Lung (tissue), 11 donors: ENCODE measurements at regions not wholly inside any gene's neighbourhood (a gene's known extent, or its start where the extent isn't known, plus 50 kb on each side); places are given as distances from the start of the nearest gene placed in this dataset.

Experiments used
- ATAC-seq: fragments of 200-7000 bp; cut with Tn5 transposase; one replicate; pipeline ENCODE4 v1.9.1; 2020; ENCODE audit warnings: moderate number of reproducible peaks; ENCODE audit not compliant: insufficient read depth, low FRiP score
- DNase-seq, 3 donors: peaks; one replicate each; pipeline ENCODE4 v3.0.0-alpha.2; 2013 to 2017
- H3K27ac ChIP-seq, 2 donors: one replicate each; pipeline ENCODE4 v1.5.1; 2013; ENCODE audit warnings: mild to moderate bottlenecking in 2 of 2, moderate library complexity in 2 of 2, control low read depth in 1 of 2, inconsistent platforms in 1 of 2, low read depth in 1 of 2, low read length in 1 of 2
- H3K27me3 ChIP-seq, 3 donors: one replicate each; pipeline ENCODE4 v1.5.1; 2013; ENCODE audit warnings: low read length in 2 of 3; ENCODE audit not compliant: control insufficient read depth in 3 of 3, insufficient read depth in 3 of 3
- H3K36me3 ChIP-seq, 4 donors: one replicate each; pipeline ENCODE4 v1.5.1; 2013; ENCODE audit warnings: low read length in 4 of 4, mild to moderate bottlenecking in 1 of 4, moderate library complexity in 1 of 4; ENCODE audit not compliant: control insufficient read depth in 4 of 4, insufficient read depth in 4 of 4
- H3K4me1 ChIP-seq, 5 donors: one replicate each; pipeline ENCODE4 v1.5.1; 2013; ENCODE audit warnings: low read length in 5 of 5, mild to moderate bottlenecking in 2 of 5, moderate library complexity in 1 of 5; ENCODE audit not compliant: control insufficient read depth in 5 of 5, insufficient read depth in 5 of 5
- H3K4me3 ChIP-seq: one replicate; pipeline ENCODE4 v1.5.1; 2013; ENCODE audit warnings: mild to moderate bottlenecking, control low read depth, moderate library complexity
- H3K9ac ChIP-seq, 2 donors: one replicate each; pipeline ENCODE4 v1.5.1; 2013; ENCODE audit warnings: low read length in 2 of 2, control low read depth in 1 of 2; ENCODE audit not compliant: insufficient read depth in 1 of 2
- H3K9me3 ChIP-seq, 4 donors: one replicate each; pipeline ENCODE4 v1.5.1; 2013; ENCODE audit warnings: low read length in 3 of 4, mild to moderate bottlenecking in 1 of 4, moderate library complexity in 1 of 4; ENCODE audit not compliant: control insufficient read depth in 4 of 4, insufficient read depth in 3 of 4
- WGBS, 2 donors: extraction: QIAGEN DNeasy Blood & Tissue Kit; methylation state at CpG; one replicate each; pipeline ENCODE4 v1.1.7; 2013; 5-methylcytosine and 5-hydroxymethylcytosine counted together
- TF ChIP-seq, protein P1 (sequence below): IDR thresholded peaks from 2 replicates; pipeline ENCODE4 v1.5.1; 2012; ENCODE audit warnings: mild to moderate bottlenecking; ENCODE audit errors: control extremely low read depth, extremely low read depth
- donor health status: control.
- donor health status: control.
- donor health status: Bipolar disorder and iron deficiency.
- donor health status: healthy.
- donor health status: DM: yes; HTN: yes; CAD: no.

DNA sequence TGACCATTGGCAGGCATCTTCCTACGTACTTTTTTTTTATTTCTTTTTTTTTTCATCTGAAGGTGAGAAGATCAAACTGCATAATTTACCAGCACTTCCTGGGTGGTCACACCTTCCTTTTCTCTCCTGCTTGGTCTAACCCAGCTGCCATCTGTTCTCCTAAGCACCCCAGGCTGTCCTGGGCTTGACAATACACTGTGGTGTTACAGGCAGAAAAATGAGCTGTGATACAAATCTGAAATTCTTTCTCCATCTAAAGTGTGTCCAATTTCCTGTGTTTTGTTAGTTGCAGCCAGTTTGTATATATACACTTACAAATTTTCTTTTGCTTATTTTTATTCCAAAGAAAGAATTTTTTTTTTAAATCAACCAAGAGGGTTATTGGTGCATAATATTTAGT is 786.0 kb upstream of the ZEB2 start:
- no peaks in the 10 kb centered on the region for H3K36me3 ChIP-seq
- no peaks in the 10 kb centered on the region for H3K9me3 ChIP-seq
- peaks cover 0 to 31% (median 9%) of the 10 kb centered on the region in 5 donors for H3K4me1 ChIP-seq
- no peak overlapping the region for H3K4me3 ChIP-seq
- H3K27me3 ChIP-seq = no peaks in the 10 kb centered on the region
- no peak overlapping the region for H3K9ac ChIP-seq
- H3K27ac ChIP-seq = no peak overlapping the region
- TF ChIP-seq, protein P1, sequence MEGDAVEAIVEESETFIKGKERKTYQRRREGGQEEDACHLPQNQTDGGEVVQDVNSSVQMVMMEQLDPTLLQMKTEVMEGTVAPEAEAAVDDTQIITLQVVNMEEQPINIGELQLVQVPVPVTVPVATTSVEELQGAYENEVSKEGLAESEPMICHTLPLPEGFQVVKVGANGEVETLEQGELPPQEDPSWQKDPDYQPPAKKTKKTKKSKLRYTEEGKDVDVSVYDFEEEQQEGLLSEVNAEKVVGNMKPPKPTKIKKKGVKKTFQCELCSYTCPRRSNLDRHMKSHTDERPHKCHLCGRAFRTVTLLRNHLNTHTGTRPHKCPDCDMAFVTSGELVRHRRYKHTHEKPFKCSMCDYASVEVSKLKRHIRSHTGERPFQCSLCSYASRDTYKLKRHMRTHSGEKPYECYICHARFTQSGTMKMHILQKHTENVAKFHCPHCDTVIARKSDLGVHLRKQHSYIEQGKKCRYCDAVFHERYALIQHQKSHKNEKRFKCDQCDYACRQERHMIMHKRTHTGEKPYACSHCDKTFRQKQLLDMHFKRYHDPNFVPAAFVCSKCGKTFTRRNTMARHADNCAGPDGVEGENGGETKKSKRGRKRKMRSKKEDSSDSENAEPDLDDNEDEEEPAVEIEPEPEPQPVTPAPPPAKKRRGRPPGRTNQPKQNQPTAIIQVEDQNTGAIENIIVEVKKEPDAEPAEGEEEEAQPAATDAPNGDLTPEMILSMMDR = no peak
- WGBS, 2 donors = 69 to 78% methylated on average over 1 of the region's 1 CpG
- ATAC-seq = no peak
- DNase-seq = peak; percentile 49 to 91 (median 89)

DNA sequence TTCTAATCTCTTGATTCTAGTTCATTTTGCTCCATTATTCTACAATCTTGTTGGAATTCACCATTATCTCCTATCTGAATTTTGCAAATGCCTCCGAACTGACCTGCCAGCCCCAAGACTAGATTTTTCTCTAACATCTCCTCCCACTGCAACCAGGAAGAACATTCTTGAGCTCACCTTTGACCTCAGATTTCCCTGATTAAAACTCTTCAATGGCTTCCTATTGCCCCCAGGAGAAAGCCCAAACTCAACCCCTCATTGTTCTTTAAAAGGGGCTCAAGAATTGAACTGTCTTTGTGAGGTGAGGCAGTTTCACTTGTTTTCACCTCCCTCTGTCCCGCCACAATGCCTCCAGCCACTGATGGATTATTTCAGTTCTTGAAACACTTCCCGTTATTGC is 784.6 kb upstream of the ZEB2 start:
- TF ChIP-seq, protein P1 = no peak
- 89 to 91% methylated on average over 3 of the region's 3 CpGs for WGBS, 2 donors
- Histone ChIP-seq H3K36me3 (no peaks in the 10 kb centered on the region), H3K4me3 (no peak overlapping the region), H3K9me3 (no peaks in the 10 kb centered on the region), H3K27ac (no peak overlapping the region), H3K9ac (no peak overlapping the region), H3K27me3 (no peaks in the 10 kb centered on the region), H3K4me1 (peaks cover 0 to 31% (median 9%) of the 10 kb centered on the region in 5 donors)
- ATAC-seq (no peak), DNase-seq (no peak)

DNA sequence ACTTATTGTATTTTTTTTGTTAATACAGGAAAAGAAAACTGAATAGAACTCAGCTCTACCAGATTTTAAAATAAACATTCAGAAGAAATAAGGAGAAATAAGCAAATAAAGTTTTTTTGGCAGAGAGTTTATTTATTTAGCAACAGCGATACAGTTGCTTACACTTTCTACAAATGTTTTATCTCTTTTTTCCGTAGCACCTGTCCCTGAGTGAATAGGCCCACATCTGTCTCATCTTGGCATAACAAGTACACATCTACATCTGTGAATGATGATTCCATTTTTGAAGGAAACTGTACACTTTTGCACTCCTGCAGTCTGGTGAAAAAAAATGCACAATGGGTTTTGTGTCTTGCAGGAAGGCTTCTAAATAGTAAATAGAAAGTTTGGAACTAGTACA is 783.6 kb upstream of the ZEB2 start:
- ATAC-seq (no peak), DNase-seq (peak in 1 of 3 donors; percentile 18)
- no peaks in the 10 kb centered on the region for H3K9me3 ChIP-seq
- H3K27ac ChIP-seq = no peak overlapping the region
- TF ChIP-seq, protein P1 = no peak
- 66 to 73% methylated on average over 2 of the region's 2 CpGs for WGBS, 2 donors
- no peaks in the 10 kb centered on the region for H3K27me3 ChIP-seq
- no peak overlapping the region for H3K4me3 ChIP-seq
- no peaks in the 10 kb centered on the region for H3K36me3 ChIP-seq
- H3K9ac ChIP-seq = no peak overlapping the region
- peaks cover 0 to 31% (median 9%) of the 10 kb centered on the region in 5 donors for H3K4me1 ChIP-seq

DNA sequence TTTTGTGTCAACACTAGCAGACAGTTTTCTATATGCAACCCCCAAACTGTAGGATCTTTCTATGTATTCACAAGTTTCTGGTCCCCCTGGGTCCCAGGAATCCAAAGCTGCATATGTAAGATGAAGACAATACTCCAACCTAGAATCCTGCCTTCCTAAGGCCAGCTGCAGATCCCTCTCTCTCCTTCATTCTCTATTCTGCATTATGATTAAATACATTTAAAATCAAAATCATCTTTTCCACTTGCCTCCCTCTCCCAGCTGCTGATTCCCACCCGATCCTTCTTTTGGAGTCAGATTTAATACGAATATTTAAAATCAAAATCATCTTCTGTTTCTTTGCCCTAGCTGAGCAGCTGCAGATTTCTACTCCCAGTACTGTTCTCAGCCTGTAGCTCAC is 783.0 kb upstream of the ZEB2 start:
- peaks cover 0 to 31% (median 9%) of the 10 kb centered on the region in 5 donors for H3K4me1 ChIP-seq
- H3K9me3 ChIP-seq = no peaks in the 10 kb centered on the region
- WGBS, 2 donors = 79 to 90% methylated on average over 2 of the region's 2 CpGs
- H3K4me3 ChIP-seq = no peak overlapping the region
- H3K9ac ChIP-seq = no peak overlapping the region
- no peaks in the 10 kb centered on the region for H3K27me3 ChIP-seq
- TF ChIP-seq, protein P1 = no peak
- ATAC-seq (no peak), DNase-seq (no peak)
- no peak overlapping the region for H3K27ac ChIP-seq
- H3K36me3 ChIP-seq = no peaks in the 10 kb centered on the region
